ENCODE measurements at regions not wholly inside any gene's neighbourhood (a gene's known extent, or its start where the extent isn't known, plus 50 kb on each side); places are given as distances from the start of the nearest gene placed in this dataset.

DNA sequence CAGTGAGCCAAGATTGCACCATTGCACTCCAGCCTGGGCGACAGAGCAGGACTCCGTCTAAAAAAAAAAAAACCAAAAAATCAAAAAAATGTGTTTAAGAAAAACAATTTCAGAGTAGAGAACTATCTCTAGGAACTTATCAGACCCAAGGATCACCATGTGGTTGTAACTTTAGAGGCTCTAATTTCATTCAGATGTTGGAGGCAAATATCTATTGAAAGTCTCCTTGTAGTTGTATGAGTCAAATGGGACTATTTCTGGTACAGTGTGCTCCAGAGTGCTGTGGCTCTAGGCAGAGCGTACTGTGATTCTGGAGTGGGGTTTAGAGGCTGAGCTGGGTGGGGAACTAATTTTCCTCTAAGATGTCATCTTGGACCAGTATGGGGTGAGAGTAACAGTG, 398.7 kb downstream of the SHQ1 start:
- TF ChIP-seq, protein P1, sequence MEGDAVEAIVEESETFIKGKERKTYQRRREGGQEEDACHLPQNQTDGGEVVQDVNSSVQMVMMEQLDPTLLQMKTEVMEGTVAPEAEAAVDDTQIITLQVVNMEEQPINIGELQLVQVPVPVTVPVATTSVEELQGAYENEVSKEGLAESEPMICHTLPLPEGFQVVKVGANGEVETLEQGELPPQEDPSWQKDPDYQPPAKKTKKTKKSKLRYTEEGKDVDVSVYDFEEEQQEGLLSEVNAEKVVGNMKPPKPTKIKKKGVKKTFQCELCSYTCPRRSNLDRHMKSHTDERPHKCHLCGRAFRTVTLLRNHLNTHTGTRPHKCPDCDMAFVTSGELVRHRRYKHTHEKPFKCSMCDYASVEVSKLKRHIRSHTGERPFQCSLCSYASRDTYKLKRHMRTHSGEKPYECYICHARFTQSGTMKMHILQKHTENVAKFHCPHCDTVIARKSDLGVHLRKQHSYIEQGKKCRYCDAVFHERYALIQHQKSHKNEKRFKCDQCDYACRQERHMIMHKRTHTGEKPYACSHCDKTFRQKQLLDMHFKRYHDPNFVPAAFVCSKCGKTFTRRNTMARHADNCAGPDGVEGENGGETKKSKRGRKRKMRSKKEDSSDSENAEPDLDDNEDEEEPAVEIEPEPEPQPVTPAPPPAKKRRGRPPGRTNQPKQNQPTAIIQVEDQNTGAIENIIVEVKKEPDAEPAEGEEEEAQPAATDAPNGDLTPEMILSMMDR (IDR thresholded peaks at IDR 0.05): no peak
- TF ChIP-seq POLR2A (IDR thresholded peaks at IDR 0.05) (no peak), POLR2AphosphoS5 (IDR thresholded peaks at IDR 0.05) (no peak)

Data from gastroesophageal sphincter (tissue), 3 donors.